ENCODE measurements at regions not wholly inside any gene's neighbourhood (a gene's known extent, or its start where the extent isn't known, plus 50 kb on each side); places are given as distances from the start of the nearest gene placed in this dataset.

DNA sequence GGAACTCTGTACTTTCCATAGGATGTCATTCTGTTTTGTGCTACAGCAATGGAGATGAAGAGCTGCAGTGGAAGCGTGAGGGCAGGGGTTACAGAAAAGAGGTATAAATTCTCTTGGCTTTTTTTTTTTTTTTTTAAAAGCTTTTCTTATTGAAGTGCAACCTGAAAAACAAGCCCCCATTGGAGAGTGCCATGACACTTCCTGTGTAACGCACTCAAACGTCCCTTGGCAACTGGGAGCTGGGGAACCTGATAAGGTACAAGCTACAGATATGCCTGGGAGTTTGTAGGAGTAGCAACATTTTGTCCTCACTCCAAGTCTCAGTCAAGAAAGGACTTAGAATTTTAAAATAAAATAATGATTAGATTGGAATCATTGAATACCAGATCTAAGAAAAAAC, 512.1 kb downstream of the RPS24 start:
- TF ChIP-seq, protein P1, sequence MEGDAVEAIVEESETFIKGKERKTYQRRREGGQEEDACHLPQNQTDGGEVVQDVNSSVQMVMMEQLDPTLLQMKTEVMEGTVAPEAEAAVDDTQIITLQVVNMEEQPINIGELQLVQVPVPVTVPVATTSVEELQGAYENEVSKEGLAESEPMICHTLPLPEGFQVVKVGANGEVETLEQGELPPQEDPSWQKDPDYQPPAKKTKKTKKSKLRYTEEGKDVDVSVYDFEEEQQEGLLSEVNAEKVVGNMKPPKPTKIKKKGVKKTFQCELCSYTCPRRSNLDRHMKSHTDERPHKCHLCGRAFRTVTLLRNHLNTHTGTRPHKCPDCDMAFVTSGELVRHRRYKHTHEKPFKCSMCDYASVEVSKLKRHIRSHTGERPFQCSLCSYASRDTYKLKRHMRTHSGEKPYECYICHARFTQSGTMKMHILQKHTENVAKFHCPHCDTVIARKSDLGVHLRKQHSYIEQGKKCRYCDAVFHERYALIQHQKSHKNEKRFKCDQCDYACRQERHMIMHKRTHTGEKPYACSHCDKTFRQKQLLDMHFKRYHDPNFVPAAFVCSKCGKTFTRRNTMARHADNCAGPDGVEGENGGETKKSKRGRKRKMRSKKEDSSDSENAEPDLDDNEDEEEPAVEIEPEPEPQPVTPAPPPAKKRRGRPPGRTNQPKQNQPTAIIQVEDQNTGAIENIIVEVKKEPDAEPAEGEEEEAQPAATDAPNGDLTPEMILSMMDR (IDR thresholded peaks at IDR 0.05): no peak
- H3K4me3 ChIP-seq: no peak overlapping the region
- DNase-seq (ENCODE audit: low spot score): no peak
- no peak overlapping the region for H3K27ac ChIP-seq

DNA sequence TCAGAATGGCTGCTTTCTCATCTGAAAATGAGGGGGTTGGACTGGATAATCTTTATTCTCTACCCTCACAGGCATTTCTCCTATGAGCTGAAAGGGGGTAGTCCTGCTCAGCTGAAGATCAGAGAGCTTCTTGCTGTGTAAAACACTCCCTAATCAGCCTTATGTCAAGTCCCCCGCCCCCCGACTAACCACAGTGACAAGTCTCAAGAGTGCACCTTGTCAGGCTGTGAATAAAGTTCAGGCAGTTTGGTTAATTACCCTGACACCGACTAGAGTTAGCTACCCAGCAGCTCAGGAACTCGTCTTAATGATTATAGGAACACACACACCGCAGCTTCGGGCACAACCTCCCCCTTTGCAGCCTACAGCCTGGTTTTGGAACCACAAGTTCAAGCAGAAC, 513.7 kb downstream of the RPS24 start:
- Histone ChIP-seq H3K4me3 (no peak overlapping the region), H3K27ac (no peak overlapping the region)
- DNase-seq (ENCODE audit: low spot score): no peak
- TF ChIP-seq, protein P1 (IDR thresholded peaks at IDR 0.05): no peak

DNA sequence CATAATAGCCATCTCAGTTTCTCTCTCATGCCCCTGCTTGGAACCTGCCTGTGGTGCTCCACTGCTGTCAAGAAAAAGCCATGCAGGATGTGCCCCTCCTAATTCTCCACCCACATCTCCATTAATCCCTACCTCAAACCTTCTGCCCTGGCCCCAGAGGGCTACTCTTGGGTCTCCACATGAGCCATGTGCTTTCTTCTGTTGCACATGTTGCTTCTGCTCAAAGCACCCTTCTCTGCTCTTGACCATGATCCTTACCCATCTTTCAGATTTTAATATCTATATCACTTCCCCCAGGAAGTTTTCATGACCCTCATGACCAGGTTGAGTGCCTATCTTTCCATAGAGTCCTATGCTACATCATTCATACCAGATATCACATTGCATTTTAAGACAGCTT, 514.2 kb downstream of the RPS24 start:
- no peak for DNase-seq (ENCODE audit: low spot score)
- TF ChIP-seq, protein P1 (IDR thresholded peaks at IDR 0.05): no peak
- H3K4me3 ChIP-seq: no peak overlapping the region
- no peak overlapping the region for H3K27ac ChIP-seq

DNA sequence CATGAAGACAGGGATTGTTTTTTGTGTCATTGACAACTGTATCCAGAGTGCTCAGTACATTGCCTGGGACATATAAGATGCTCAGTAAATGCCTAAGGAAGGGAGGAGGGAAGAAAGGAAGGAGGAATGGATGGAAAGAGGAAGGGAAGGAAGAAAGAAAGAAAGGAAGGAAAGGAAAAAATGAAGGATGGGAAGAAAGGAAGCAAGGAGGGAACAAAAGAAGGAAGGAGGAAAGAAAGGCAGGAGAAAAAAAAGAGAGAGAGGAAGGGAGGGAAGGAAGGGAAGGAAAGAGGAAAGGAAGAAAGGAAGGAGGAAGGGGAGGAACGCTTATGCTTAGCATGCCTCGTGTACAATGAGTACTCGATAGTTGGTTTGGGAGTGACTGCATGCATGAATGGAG, 514.7 kb downstream of the RPS24 start:
- no peak overlapping the region for H3K27ac ChIP-seq
- no peak for DNase-seq (ENCODE audit: low spot score)
- H3K4me3 ChIP-seq: no peak overlapping the region
- TF ChIP-seq, protein P1 (IDR thresholded peaks at IDR 0.05): no peak

DNA sequence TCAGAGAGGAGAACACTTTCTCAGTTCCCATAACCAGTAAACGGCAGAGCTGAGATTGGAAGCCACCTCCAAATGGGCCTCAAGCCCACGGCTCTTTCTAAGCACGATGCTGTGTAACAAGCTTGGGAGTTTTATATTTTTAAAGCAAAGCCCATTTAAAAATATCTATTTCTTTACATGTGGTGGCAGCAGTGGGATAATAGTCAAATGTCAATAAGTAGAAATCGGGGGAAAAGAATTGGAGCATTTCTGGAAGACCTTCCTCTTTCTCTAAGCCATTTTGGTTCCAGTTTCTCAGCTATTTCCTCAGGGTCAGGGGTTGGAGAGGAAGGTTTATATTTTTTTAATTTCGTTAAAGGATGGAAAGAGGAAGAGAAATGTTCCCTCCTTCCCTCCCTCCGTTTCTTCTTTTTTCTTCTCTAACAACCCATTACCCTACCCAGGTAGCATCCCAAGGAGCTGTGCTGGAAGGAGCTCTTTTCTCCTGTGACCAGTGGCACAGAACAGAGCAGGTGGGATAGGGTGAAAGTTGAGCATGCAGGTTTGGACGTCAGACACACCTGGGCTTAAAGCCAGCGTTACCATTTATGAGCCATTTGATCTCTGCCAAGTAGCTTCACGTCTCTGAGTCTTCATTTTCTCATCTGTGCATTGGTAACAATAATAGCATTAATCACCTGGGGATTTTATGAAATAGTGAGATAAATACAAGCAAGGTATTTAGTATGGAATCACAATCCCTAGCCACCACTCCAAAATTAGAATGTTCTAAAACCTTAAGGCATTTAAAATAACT, 515.7 kb downstream of the RPS24 start:
- TF ChIP-seq, protein P1 (IDR thresholded peaks at IDR 0.05): no peak
- H3K4me3 ChIP-seq: no peak overlapping the region
- no peak overlapping the region for H3K27ac ChIP-seq
- DNase-seq (ENCODE audit: low spot score): no peak

DNA sequence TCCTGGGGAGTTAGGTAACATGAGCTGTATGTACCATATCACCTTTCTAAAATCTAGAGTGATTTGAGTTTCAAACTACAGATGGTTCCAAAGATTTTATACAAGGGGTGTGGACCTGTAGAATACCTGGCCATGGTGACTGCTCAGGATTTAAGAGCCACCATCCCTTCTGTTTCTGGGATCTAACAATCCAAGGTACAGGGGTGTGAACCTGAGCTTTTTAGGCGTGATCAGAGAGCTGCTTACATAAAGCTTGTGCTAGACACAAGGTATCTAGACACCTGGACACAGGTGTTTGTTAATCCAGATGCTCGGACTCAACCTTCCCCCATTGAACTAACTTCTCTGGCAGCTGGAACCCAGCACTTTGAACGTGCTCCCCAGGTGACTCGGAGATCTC, 516.4 kb downstream of the RPS24 start:
- no peak overlapping the region for H3K4me3 ChIP-seq
- TF ChIP-seq, protein P1 (IDR thresholded peaks at IDR 0.05): no peak
- H3K27ac ChIP-seq: no peak overlapping the region
- no peak for DNase-seq (ENCODE audit: low spot score)

DNA sequence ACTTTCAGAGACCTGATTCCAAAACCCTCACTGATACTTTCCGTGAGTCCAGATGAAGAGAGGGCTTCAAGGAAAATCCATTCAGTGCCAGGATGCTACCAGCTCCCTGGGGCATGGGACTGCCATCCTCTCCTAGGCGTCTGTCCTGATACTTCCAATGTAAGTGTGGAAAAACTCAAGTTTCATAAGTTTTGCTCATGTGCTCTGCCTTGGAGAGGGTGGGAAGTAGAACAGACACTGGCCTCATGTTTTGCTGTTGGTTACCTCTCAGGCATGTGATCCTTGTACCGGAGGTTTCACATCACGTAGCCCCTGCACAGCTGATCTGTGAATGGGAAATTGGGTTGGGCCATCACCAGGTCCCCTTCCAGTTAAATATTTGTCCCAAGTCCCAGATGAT, 517.1 kb downstream of the RPS24 start:
- no peak overlapping the region for H3K27ac ChIP-seq
- DNase-seq (ENCODE audit: low spot score): no peak
- no peak overlapping the region for H3K4me3 ChIP-seq
- TF ChIP-seq, protein P1 (IDR thresholded peaks at IDR 0.05): no peak

Measured in coronary artery (tissue), 2 donors.